ENCODE measurements at regions not wholly inside any gene's neighbourhood (a gene's known extent, or its start where the extent isn't known, plus 50 kb on each side); places are given as distances from the start of the nearest gene placed in this dataset.
A peak's percentile ranks its signal among the peaks of the same experiment; 100 is the strongest.

- no peaks in the 10 kb centered on the region for H3K27me3 Mint-ChIP-seq (ENCODE audit: low read depth)
- peaks cover 5% of the 10 kb centered on the region for H3K9me3 Mint-ChIP-seq
Measured at GRCh38 chr6:92545861-92546260, 873.5 kb downstream of the EPHA7 start.

GRCh38 chr6:92541448-92542060 is 877.8 kb downstream of the EPHA7 start:
- peaks cover 7% of the 10 kb centered on the region for H3K4me1 Mint-ChIP-seq
- H3K27me3 Mint-ChIP-seq (ENCODE audit: low read depth) = no peaks in the 10 kb centered on the region
- H3K36me3 Mint-ChIP-seq (ENCODE audit: low read depth) = no peaks in the 10 kb centered on the region
- no peak overlapping the region for H3K4me3 Mint-ChIP-seq
- peak overlapping the region in 1 of 3 experiments; percentile 29 for H3K27ac Mint-ChIP-seq
- TF ChIP-seq CTCF (IDR thresholded peaks at IDR 0.05; ENCODE audit: unreplicated experiment in 3 of 3) = no peak
- H3K9me3 Mint-ChIP-seq = no peaks in the 10 kb centered on the region

More at GRCh38 chr6:92545861-92546260, 873.5 kb downstream of the EPHA7 start:
- no peak for TF ChIP-seq CTCF (IDR thresholded peaks at IDR 0.05; ENCODE audit: unreplicated experiment in 3 of 3)
- no peaks in the 10 kb centered on the region for H3K36me3 Mint-ChIP-seq (ENCODE audit: low read depth)
- no peak overlapping the region for H3K27ac Mint-ChIP-seq
- no peak overlapping the region for H3K4me3 Mint-ChIP-seq
- H3K4me1 Mint-ChIP-seq = peaks cover 7% of the 10 kb centered on the region

GRCh38 chr6:92538926-92539325 is 880.4 kb downstream of the EPHA7 start:
- no peak overlapping the region for H3K27ac Mint-ChIP-seq
- TF ChIP-seq CTCF (IDR thresholded peaks at IDR 0.05; ENCODE audit: unreplicated experiment in 3 of 3) = no peak
- peaks cover 7% of the 10 kb centered on the region for H3K4me1 Mint-ChIP-seq
- H3K9me3 Mint-ChIP-seq = no peaks in the 10 kb centered on the region
- no peaks in the 10 kb centered on the region for H3K36me3 Mint-ChIP-seq (ENCODE audit: low read depth)
- no peaks in the 10 kb centered on the region for H3K27me3 Mint-ChIP-seq (ENCODE audit: low read depth)
- H3K4me3 Mint-ChIP-seq = no peak overlapping the region

GRCh38 chr6:92538275-92538674 is 881.1 kb downstream of the EPHA7 start:
- H3K27ac Mint-ChIP-seq = no peak overlapping the region
- no peak overlapping the region for H3K4me3 Mint-ChIP-seq
- no peaks in the 10 kb centered on the region for H3K36me3 Mint-ChIP-seq (ENCODE audit: low read depth)
- no peak for TF ChIP-seq CTCF (IDR thresholded peaks at IDR 0.05; ENCODE audit: unreplicated experiment in 3 of 3)
- no peaks in the 10 kb centered on the region for H3K9me3 Mint-ChIP-seq
- H3K4me1 Mint-ChIP-seq = peaks cover 7% of the 10 kb centered on the region
- H3K27me3 Mint-ChIP-seq (ENCODE audit: low read depth) = no peaks in the 10 kb centered on the region

- Mint-ChIP-seq H3K27ac (no peak overlapping the region), H3K27me3 (ENCODE audit: low read depth) (no peaks in the 10 kb centered on the region), H3K36me3 (ENCODE audit: low read depth) (no peaks in the 10 kb centered on the region), H3K9me3 (no peaks in the 10 kb centered on the region), H3K4me1 (no peaks in the 10 kb centered on the region), H3K4me3 (no peak overlapping the region)
- no peak for TF ChIP-seq CTCF (IDR thresholded peaks at IDR 0.05; ENCODE audit: unreplicated experiment in 3 of 3)
Measured at GRCh38 chr6:92534109-92534508, 885.2 kb downstream of the EPHA7 start.

- H3K4me3 Mint-ChIP-seq = no peak overlapping the region
- no peak for TF ChIP-seq CTCF (IDR thresholded peaks at IDR 0.05; ENCODE audit: unreplicated experiment in 3 of 3)
- H3K4me1 Mint-ChIP-seq = no peaks in the 10 kb centered on the region
- H3K27ac Mint-ChIP-seq = no peak overlapping the region
- no peaks in the 10 kb centered on the region for H3K27me3 Mint-ChIP-seq (ENCODE audit: low read depth)
- no peaks in the 10 kb centered on the region for H3K36me3 Mint-ChIP-seq (ENCODE audit: low read depth)
- H3K9me3 Mint-ChIP-seq = peaks cover 23% of the 10 kb centered on the region
Measured at GRCh38 chr6:92522589-92522988, 896.8 kb downstream of the EPHA7 start.

Measured in nephron (organoid).